Activated T-cell treated with anti-CD3 and anti-CD28 coated beads, Interleukin-2, amount 50 U/mL, for 48 hours (primary cell): ENCODE measurements at regions not wholly inside any gene's neighbourhood (a gene's known extent, or its start where the extent isn't known, plus 50 kb on each side); places are given as distances from the start of the nearest gene placed in this dataset.
"Not testable (repeated sequence)": the region's sequence is repeated elsewhere in the genome, so short reads cannot be mapped to it uniquely, and the experiment has no call there.

Source experiments
- DNase-seq, 2 experiments: peaks; one replicate each; pipeline ENCODE4 v3.0.0-alpha.2; 2020

DNA sequence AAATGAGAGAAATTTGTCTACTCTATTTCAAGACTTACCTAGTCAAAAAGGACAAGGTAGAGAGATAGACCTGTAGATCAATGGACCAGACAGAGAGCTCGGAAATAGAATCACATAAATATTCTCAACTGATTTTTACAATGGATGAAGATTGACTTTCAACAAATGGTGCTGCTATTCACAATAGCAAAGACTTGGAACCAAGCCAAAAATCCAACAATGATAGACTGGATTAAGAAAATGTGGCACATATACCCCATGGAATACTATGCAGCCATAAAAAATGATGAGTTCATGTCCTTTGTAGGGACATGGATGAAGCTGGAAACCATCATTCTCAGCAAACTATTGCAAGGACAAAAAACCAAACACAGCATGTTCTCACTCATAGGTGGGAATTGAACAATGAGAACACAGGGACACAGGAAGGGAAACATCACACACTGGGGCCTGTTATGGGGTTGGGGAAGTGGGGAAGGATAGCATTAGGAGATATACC is 1128.2 kb downstream of the UQCRFS1 start:
- not testable (repeated sequence) for DNase-seq

DNA sequence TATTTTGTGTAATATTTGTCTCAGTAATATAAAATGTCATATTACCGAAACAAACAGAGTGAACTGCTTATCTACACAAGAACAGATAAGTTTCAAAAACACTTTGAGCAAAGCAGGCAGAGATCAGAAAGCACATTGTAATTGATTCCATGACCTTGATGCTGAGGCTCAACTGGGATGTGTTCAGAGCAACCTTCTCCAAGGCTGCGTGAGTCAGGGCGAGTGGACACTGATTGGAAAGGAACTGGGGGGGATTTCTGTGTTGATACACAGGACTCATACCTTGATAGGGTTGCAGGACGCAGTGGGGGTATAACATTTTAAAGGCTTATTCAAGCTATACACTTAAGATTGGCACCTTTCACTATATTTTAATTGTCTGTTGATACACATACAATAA is 1136.3 kb downstream of the UQCRFS1 start:
- no peak for DNase-seq

DNA sequence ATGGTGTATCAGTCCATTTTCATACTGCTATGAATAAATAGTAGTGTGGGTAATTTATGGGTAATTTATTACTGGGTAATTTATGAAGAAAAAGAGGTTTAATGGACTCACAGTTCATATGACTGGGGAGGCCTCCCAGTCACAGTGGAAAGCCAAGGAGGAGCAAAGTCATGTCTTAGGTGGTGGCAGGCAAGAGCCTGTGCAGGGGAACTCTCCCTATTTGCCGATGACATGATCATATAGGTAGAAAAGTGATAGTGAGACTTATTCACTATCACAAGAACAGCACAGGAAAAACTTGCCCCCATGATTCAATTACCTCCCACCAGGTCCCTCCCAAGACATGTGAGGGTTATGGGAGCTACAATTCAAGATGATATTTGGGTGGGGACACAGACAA is 1137.7 kb downstream of the UQCRFS1 start:
- no peak for DNase-seq

DNA sequence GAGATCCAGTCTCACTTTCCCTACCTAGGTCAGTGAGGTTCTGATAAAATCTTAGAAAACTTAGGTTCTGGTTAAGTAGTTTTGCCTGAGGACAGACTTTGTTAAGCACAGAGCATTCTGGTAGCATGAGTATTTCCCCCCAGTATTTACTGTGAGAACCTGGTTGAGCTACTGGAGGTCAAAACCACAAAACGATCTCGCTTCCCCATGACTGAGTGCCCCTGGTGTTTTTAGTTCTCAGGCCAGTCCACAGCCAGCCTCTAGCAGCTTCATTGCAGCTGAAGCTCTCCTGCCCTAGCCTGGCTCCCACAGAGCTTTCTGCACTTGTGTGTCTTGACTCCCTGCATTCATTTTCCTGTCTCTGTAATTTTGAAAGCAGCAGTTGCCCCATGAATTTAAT is 1138.2 kb downstream of the UQCRFS1 start:
- no peak for DNase-seq

DNA sequence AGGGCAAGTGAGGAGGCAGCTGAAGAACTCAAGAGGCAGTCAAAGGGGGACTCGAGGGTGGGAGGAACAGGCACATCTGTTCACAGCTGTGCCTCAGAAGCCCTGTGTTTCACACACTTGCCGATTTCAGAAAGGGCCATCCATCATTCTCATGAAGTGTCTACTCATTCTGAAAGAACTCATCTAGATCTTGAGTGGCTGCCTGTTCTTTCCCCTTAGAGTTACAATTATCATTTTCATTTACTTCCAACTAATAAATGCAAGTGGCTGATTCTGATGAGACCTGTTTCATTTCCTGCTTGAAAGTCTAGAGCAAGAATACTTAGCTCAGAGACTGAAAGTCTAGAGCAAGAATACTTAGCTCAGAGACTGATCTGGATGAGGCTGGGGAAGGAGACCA is 1145.1 kb downstream of the UQCRFS1 start:
- no peak for DNase-seq

DNA sequence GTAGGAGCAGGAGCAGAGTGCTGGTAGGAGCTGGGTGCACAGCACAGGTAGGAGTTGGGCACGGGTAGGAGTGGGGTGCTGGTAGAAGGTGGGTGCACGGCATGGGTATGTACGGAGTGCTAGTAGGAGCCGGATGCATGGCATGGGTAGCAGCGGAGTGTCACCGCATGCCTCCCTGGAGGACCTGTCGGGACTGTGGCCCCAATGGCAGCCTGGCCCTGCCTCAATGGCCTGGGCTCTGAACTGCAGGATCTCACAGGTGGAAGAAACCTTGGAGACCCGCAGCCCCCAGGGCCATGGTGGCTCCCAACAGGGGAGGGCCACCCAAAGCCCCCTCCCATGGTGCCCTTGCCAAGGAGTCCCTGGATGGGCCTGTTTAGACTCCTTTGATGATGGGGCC is 1146.0 kb downstream of the UQCRFS1 start:
- DNase-seq: no peak

DNA sequence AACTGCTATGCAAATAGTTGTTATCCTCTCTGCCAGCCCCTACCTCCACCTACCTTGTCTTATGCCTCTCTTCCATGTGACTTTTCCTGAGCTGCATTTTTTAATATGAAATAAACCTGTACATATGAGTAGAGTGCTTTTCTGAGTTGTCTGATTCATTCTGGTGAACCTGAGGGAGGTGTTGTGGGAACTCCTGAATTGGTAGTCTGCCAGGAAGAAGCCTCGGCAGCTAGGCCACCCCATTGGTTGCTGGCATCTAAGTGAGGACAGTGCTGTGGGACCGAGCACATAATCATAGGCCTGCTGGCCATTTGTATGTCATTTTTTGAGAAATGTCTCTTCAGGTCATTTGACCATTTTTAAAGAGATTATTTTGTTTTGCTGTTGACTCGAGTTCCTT is 1146.8 kb downstream of the UQCRFS1 start:
- no peak for DNase-seq

DNA sequence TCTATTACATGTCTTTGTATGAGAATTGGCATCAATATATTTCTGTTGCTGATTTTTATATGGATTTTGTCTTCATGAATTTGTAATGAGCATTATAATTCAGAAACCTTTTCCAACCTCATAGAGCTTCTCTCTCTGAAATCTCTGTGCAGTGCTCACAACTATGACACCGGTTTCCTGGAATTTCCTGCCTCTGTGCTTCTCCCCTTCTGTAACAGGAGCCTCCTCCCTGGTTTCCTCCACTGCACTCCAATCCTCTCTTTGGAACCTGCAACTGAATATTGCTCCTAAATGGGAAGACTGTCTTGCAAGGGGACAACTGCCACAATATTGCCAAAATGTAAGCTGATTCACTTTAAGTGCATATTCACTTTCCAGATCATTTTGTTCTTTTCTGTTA is 1147.9 kb downstream of the UQCRFS1 start:
- no peak for DNase-seq

DNA sequence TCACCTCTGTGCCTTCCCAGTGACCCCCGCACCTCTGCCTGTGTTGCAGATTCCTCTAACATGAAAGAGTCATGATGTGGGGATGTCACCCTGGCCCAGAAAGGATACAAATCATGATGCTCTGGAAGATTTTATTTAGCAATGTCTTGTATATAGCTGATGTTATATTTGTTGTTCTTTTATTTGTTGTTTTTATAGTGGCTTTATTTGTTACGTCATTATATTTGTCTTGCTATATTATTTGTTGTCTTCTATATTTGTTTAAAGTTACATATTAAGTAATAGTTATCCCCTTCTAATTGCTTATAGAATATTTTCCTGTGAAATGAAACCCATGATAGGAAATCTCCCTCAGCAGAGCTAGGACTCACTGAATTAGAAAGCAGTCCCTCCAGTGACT is 1149.2 kb downstream of the UQCRFS1 start:
- no peak for DNase-seq

DNA sequence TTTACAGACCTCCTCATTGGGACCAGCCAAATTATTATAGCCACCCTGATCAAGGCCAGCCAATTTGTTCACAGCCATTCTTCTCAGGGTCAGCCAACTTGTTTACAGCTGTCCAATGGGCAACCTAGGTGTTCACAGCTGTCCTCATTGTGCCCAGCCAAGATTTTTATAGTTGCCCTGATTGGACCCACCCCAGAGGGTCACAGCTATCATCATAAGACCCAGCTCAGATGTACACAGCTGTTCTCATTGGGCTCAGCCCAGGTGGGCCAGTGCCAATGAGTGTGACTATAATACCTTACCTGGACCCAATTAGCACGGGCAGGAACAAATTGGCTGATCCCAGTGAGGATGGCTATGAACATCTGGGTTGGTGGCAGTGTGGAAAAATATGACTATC is 1151.8 kb downstream of the UQCRFS1 start:
- DNase-seq: no peak

DNA sequence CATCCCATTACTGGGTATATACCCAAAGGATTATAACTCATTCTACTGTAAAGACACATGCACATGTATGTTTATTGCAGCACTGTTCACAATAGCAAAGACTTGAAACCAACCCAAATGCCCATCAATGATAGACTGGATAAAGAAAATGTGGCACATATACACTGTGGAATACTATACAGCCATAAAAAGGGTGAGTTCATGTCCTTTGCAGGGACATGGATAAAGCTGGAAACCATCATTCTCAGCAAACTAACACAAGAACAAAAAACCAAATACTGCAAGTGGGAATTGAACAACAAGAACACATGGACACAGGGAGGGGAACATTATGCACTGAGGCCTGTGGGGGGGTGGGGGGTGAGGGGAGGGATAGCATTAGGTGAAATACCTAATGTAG is 1155.9 kb downstream of the UQCRFS1 start:
- not testable (repeated sequence) for DNase-seq

DNA sequence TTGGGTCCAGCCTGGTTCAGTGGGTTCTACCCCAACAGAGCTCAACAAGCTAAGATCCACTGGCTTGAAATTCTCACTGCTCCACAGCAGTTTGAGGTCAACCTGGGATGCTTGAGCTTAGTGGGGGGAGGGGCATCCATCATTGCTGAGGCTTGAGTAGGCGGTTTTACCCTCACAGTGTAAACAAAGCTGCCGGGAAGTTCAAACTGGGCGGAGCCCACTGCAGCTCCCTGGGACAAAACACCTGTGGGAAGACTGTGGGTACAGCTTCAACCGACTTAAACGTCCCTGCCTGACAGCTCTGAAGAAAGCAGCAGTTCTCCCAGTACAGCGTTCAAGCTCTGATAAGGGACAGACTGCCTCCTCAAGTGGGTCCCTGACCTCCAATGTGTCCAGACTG is 1161.9 kb downstream of the UQCRFS1 start:
- no peak for DNase-seq

DNA sequence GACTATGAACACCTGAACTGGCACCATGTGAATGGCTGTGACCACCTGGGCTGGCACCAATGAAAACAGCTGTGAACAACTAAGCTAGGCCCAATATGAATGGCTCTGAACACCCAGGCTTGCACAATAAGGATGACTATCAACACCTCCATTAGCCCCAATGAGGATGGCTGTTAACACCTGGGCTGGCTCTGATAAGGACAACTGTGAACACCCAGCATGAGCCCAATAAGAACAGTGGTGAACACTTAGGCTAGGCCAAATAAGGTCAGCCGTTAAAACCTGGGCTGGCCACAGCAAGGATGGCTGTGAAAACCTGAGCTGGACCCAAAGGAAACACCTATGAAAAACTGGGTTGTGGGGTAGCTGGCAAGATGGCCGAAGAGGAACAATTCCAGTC is 1163.1 kb downstream of the UQCRFS1 start:
- no peak for DNase-seq

DNA sequence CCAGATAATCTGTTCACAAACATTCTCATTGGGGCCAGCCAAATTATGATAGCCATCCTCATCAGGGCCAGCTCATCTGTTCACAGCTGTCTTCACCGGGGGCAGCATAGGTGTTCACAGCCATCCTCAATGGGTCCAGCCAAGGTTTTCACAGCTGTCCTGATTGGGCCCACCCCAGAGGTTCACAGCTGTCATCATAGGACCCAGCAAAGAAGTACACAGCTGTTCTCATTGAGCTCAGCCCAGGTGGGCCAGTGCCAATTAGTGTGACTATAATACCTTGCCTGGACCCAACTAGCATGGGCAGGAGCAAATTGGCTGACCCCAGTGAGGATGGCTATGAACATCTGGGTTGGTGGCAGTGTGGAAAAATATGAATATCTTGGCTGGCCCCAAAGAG is 1166.0 kb downstream of the UQCRFS1 start:
- DNase-seq: no peak

DNA sequence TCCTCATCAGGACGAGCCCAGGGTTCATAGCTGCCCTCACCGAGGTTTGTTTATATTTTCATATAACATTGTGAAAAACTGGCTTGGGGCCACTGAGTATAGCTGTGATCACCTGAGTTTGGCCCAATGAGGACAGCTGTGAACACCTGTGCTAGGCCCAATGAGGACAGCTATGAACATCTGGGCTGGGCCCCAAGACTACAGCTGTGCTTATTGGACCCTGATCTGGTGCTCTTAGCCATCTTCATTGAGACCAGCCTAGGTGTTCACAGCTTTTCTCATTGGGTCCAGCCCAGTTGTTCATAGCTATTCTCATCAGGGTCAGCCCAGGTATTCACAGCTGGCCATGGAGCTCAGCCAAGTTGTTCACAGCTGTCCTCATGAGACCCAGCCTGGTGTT is 1167.3 kb downstream of the UQCRFS1 start:
- DNase-seq: no peak

DNA sequence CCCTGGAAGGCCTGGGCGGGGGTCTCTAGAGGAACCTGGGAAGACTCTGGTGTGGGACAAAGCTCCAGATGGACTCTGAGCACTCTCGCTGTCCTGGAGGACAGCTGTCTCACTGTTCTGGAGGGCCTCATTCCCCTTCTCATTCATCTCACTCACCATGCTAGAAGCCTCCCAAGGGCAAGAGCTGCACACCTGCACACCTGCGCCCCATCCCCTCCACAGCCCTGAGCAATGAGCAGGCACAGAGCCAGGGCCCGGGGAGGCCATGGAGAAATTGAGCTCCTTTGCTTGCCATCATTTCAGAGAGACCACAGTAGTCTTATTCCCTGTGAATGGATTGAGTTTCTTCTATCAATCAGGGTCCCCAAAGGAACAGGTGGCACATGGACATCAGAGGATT is 1168.5 kb downstream of the UQCRFS1 start:
- DNase-seq: no peak

DNA sequence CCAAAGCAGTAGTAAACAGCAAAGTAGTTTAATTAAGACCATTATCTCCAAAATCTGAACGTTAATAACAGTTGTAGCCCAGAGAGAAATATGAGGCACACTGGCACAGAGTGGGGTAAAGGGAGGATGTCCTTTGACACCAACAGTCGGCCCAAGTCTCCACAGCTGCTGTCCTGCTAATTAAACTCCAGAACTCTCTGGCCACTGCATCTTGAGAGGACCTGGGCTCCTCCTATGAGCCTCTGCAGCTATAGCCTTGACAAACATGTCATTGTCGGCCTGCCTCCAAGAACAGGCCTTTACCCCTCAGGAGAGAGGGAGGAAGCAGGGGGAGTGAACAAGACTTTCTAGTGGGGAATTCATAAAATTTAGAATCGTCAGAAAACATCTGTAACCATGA is 1170.4 kb downstream of the UQCRFS1 start:
- DNase-seq: no peak

DNA sequence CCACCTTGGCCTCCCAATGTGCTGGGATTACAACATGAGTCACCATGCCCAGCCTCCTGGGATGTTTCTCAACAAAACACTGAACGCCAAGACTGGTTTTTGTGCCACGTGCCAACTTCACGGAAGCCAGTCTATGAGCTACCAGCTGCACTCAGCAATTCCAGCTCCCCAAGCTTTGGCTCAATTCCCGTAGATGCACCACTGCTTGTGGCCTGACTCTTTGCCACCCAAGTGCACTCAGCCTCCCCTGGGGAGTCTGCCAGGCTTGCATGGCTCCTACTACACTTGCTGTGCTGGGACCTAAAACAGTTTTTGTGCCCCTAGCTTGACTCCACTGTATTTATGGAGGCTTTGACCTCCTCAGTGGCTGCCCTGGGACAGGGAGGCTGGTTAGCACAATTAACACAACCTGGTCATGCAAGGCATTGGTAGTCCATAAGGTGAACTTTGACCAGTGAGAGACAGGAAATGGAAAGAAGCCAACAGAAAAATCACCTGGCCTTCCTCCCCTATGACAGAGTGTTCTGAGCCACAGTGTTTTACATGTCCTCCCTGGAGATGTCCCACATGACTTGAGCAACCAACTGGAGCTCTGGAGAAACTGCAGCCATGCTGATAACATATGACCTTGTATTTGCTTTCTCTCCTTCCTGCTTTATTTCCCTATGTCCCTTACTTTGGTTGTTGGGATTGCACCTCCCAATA is 1173.1 kb downstream of the UQCRFS1 start:
- no peak for DNase-seq

DNA sequence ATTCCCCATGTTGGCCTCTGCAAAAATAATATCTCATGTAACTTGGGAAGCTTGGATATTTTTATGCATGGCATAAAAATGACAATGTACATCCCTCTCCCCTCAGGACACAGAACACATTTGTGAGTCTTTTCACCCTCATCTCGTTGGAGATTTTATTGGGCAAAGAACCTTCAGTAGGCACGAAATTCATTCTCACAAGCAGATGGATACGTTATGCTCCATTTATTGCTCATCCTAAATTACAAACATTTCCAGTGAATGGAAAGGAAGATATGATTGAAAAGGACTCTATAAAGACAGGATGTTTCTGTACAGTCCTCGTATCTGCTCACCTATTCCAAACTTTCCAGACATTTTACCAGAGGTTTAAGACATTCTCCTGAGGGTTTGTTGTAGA is 1175.8 kb downstream of the UQCRFS1 start:
- no peak for DNase-seq

DNA sequence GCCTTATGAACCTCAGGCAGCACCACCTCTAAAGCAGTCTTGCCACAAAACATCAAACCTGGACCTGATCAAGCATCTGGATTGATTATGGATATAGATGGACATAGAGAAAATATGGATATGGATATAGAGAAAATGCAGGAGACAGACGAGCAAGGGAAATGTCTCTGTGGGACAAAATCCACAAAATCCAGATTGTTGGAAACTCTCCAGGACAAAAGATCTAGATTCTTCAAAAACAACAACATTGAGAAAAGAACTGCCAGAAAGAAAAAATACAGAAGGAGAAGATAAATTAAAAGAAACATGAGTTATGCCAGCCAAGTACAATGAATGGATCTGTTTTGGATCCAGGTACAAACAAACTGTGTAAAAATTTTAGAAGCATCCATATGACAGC is 1176.5 kb downstream of the UQCRFS1 start:
- DNase-seq: no peak

DNA sequence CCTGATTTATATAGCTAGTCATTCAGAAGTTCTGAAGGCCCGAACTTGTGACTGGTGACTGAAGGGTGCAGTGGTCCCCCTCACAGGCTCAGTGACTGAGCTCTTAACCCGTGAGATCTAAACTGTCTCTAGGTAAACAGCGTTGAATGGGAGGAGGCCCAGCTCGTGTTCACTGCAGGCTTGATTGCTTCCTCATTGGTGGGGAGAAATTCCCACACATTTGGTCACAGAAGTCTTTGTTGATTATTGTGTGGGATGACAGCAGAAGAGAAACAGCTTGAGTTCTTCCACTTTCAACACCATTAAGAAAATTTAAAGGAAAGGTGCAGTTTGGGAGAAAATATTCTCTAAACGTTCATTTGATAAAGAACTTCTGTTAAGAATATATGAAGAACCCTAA is 1178.0 kb downstream of the UQCRFS1 start:
- DNase-seq: no peak

DNA sequence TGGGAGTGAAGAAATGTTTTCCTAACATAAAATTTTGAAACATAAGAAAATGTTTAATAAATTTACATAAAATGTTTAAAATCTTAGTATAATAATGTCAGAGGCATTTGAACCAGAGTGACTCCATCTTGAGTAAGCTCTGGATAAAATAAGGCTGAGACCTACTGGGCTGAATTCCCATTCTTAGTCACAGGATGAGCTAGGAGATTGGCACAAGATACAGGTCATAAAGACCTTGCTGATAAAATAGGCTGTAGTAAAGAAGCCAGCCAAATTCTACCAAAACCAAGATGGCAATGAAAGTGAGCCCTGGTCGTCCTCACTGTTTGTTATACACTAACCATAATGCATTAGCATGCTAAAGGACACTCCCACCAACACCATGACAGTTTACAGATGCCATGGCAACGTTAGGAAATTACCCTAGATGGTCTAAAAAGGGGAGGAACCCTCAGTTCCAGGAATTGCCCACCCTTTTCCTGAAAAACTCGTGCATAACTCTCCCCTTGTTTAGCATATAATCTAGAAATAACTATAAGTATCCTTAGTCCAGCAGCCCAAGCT is 1184.0 kb downstream of the UQCRFS1 start:
- no peak for DNase-seq

DNA sequence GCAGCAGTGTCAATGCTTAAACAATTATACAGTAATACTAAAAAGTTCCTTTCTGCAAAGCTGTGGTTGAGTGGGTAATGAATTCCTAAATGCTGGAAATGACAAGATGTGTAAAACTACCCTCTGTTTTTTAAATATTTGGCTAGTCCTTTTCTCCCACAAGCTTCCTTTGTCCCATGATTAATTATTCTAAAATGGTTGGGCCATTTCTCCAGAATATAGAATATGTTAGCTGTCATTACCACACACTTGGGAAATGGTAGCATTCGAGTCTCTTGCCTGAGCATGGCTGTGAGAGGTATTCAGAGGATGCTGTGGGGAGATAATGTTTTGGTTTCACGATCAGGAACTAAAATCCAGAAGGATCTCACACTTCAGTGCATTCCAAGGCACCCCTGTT is 1185.8 kb downstream of the UQCRFS1 start:
- no peak for DNase-seq

DNA sequence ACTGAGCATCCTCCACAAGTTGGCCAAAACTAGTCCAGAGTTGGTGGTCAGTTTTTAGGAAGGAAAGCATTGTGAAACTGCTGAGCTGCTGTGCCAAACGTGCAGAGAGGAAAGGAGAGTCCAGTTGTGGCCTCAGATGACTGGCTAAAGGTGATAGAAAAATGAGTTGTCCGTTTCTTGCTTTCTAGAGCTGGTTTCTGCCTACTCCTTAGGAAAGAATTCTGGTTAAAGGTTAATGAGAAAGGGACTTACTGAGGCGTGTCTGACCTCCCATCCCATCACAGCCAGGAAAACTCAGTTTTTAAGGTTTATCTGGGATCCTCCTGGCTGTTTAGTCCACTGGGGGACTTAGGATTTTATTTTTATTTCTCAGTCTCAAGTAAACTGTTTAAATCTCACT is 1186.3 kb downstream of the UQCRFS1 start:
- no peak for DNase-seq

DNA sequence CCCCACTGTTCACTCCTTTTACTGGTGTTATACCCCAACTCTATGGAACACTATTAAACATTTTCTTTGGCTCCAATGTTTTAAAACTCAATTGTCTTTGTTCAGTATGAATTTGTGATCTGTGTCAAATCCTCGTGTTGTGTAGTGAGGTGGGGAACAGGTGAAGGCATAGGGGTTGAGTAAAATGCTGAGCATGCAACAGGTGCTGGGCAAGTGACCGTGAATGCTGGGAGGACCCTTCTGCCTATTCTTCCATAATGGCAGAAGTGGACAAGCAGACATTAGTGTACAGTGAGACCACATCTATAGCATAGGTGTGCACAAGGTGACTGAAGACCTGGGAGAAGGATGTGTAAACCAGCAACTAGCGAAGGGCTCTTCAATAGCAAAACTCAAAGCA is 1188.0 kb downstream of the UQCRFS1 start:
- DNase-seq: no peak
